ENCODE measurements at regions not wholly inside any gene's neighbourhood (a gene's known extent, or its start where the extent isn't known, plus 50 kb on each side); places are given as distances from the start of the nearest gene placed in this dataset.
A peak's percentile ranks its signal among the peaks of the same experiment; 100 is the strongest.

DNA sequence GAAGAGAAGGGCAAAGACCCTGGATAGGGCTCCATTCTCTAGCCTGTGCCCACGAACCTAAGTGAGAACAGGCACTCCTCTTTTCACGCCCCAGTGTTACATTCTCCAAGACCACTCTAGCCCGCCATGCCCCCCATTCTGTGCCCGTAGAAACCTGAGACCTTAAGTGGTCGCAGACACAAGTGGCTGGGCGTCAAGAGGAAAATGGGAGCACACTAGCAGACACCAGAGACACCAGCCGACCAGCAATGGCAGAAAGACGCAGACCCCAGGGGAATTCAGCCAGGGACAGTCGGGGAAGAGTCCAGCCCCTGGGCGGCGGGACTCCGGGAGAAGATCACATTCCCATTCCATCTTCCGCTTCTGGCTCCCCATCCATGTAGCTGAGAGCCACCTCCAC, 2027.9 kb downstream of the PCDH7 start:
- H3K27me3 Mint-ChIP-seq (ENCODE audit: low read depth) = no peaks in the 10 kb centered on the region
- H3K9me3 Mint-ChIP-seq = no peaks in the 10 kb centered on the region
- H3K27ac Mint-ChIP-seq = no peak overlapping the region
- TF ChIP-seq, protein P1, sequence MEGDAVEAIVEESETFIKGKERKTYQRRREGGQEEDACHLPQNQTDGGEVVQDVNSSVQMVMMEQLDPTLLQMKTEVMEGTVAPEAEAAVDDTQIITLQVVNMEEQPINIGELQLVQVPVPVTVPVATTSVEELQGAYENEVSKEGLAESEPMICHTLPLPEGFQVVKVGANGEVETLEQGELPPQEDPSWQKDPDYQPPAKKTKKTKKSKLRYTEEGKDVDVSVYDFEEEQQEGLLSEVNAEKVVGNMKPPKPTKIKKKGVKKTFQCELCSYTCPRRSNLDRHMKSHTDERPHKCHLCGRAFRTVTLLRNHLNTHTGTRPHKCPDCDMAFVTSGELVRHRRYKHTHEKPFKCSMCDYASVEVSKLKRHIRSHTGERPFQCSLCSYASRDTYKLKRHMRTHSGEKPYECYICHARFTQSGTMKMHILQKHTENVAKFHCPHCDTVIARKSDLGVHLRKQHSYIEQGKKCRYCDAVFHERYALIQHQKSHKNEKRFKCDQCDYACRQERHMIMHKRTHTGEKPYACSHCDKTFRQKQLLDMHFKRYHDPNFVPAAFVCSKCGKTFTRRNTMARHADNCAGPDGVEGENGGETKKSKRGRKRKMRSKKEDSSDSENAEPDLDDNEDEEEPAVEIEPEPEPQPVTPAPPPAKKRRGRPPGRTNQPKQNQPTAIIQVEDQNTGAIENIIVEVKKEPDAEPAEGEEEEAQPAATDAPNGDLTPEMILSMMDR (IDR thresholded peaks at IDR 0.05; ENCODE audit: unreplicated experiment in 3 of 3) = no peak
- H3K4me3 Mint-ChIP-seq = no peak overlapping the region
- no peaks in the 10 kb centered on the region for H3K36me3 Mint-ChIP-seq (ENCODE audit: low read depth)
- H3K4me1 Mint-ChIP-seq = no peaks in the 10 kb centered on the region

GRCh38 chr4:32748498-32748897, 2028.3 kb downstream of the PCDH7 start:
- Mint-ChIP-seq H3K4me1 (no peaks in the 10 kb centered on the region), H3K27ac (no peak overlapping the region), H3K27me3 (ENCODE audit: low read depth) (no peaks in the 10 kb centered on the region), H3K36me3 (ENCODE audit: low read depth) (no peaks in the 10 kb centered on the region), H3K4me3 (no peak overlapping the region), H3K9me3 (no peaks in the 10 kb centered on the region)
- TF ChIP-seq, protein P1 (IDR thresholded peaks at IDR 0.05; ENCODE audit: unreplicated experiment in 3 of 3) = no peak

GRCh38 chr4:32752962-32753361, 2032.8 kb downstream of the PCDH7 start:
- Mint-ChIP-seq H3K4me3 (no peak overlapping the region), H3K27me3 (ENCODE audit: low read depth) (no peaks in the 10 kb centered on the region), H3K9me3 (peaks cover 5% of the 10 kb centered on the region), H3K27ac (no peak overlapping the region), H3K4me1 (no peaks in the 10 kb centered on the region), H3K36me3 (ENCODE audit: low read depth) (no peaks in the 10 kb centered on the region)
- TF ChIP-seq, protein P1 (IDR thresholded peaks at IDR 0.05; ENCODE audit: unreplicated experiment in 3 of 3) = no peak

DNA sequence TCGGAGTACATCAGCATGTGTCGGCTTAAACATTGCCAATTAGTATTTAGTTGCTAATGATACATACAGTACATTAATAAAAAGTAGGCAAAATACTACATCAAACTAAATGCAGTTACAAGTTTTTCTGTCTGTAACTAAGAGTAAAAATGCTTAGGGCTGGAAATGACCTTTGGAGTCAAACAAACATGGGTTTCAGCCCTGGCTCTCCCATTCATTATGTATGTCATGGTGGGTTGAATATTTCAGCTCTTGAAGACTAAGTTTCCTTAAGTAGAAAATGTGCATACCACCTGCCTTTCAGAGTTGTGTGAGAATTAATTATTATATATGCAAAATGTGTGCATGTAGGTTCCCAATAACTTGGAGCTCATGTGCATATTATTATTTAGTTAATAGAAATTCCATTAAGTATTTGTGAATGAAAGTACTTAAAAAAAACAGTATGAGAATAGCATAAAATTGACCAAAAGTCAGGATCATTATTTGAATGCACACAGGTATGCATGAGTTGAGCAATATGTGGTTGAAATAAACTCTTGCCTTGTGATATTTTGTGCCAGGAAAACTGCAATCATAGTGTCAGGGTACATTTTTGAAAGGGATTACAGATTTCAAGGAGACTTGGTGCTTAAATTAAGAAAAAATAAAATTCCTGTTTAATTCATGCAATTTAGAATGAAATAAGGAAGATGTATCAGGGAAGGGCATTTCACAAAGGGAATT, 2048.7 kb downstream of the PCDH7 start:
- Mint-ChIP-seq H3K4me3 (no peak overlapping the region), H3K27me3 (ENCODE audit: low read depth) (no peaks in the 10 kb centered on the region), H3K36me3 (ENCODE audit: low read depth) (no peaks in the 10 kb centered on the region), H3K4me1 (no peaks in the 10 kb centered on the region), H3K9me3 (no peaks in the 10 kb centered on the region), H3K27ac (peak overlapping the region in 1 of 3 experiments; percentile 26)
- TF ChIP-seq, protein P1 (IDR thresholded peaks at IDR 0.05; ENCODE audit: unreplicated experiment in 3 of 3) = no peak

DNA sequence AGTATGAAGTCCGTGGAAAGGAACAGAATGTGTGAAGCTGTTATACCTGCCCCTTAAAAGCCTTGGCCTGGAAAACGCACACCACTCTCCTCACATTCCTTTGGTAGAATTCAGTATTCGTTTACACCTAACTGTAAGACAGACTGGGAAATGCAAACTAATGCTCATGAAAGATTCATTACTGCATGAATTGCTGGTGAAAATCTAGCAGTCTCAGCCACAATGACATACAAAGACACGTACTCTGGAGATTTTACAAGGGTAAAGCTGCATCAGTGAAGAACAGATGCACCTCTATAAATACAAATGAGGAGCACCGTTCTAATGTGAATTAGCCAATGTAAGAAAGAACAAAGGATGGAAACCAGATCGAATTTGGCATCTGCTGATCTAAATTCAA, 2051.3 kb downstream of the PCDH7 start:
- Mint-ChIP-seq H3K27ac (peak overlapping the region in 1 of 3 experiments; percentile 71), H3K27me3 (ENCODE audit: low read depth) (no peaks in the 10 kb centered on the region), H3K4me3 (no peak overlapping the region), H3K9me3 (no peaks in the 10 kb centered on the region), H3K36me3 (ENCODE audit: low read depth) (no peaks in the 10 kb centered on the region), H3K4me1 (no peaks in the 10 kb centered on the region)
- TF ChIP-seq, protein P1 (IDR thresholded peaks at IDR 0.05; ENCODE audit: unreplicated experiment in 3 of 3) = no peak

DNA sequence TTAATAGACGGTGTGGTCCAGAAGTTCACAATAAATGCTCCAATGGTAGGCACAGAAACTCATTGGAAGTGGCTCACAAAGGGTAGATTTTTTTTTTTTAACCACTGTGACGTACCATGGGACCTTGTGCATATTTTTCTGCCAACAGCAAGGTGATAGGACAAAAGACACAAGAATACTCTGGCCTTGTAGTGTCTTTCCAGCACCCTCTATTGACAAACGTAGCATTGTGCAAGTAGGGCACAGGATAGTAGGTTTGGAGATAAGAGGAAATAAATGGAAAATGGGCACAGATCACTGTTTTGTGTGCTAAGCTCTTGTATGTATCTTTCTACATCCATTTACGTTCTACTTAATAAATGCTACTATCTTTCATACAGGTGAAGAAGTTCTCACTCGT, 2054.9 kb downstream of the PCDH7 start:
- TF ChIP-seq, protein P1 (IDR thresholded peaks at IDR 0.05; ENCODE audit: unreplicated experiment in 3 of 3) = peak in 2 of 3 experiments; percentile 36 to 59
- Mint-ChIP-seq H3K27me3 (ENCODE audit: low read depth) (no peaks in the 10 kb centered on the region), H3K4me1 (no peaks in the 10 kb centered on the region), H3K27ac (no peak overlapping the region), H3K4me3 (no peak overlapping the region), H3K9me3 (no peaks in the 10 kb centered on the region), H3K36me3 (ENCODE audit: low read depth) (no peaks in the 10 kb centered on the region)

Data from nephron (organoid).